ENCODE measurements at regions not wholly inside any gene's neighbourhood (a gene's known extent, or its start where the extent isn't known, plus 50 kb on each side); places are given as distances from the start of the nearest gene placed in this dataset.

DNA sequence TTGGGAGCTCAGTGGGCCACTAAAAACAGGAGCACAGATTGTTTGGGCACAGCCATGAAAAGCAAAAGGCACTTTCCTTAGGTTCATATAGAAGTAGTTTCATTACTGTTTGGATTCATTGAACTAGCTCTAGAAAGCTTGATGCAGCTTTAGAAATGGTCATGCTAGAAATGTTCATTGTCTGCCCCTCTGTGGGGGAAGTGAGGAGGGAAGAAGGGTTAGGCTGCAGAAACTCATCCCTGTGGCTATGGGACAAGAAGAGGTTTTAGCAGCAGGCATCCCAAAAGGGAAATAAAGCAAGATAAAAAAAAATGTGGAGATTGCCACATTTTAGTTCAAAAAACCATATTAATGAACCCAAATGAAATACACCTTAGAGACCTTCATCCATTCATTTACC lies 359.6 kb upstream of the PTBP2 start:
- TF ChIP-seq EZH2phosphoT487 (IDR thresholded peaks at IDR 0.05; ENCODE audit: borderline replicate concordance) = no peak
- TF ChIP-seq, protein P1, sequence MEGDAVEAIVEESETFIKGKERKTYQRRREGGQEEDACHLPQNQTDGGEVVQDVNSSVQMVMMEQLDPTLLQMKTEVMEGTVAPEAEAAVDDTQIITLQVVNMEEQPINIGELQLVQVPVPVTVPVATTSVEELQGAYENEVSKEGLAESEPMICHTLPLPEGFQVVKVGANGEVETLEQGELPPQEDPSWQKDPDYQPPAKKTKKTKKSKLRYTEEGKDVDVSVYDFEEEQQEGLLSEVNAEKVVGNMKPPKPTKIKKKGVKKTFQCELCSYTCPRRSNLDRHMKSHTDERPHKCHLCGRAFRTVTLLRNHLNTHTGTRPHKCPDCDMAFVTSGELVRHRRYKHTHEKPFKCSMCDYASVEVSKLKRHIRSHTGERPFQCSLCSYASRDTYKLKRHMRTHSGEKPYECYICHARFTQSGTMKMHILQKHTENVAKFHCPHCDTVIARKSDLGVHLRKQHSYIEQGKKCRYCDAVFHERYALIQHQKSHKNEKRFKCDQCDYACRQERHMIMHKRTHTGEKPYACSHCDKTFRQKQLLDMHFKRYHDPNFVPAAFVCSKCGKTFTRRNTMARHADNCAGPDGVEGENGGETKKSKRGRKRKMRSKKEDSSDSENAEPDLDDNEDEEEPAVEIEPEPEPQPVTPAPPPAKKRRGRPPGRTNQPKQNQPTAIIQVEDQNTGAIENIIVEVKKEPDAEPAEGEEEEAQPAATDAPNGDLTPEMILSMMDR (conservative IDR thresholded peaks at IDR 0.05; ENCODE audit: low read length) = no peak
- no peaks in the 10 kb centered on the region for H3K27me3 ChIP-seq (ENCODE audit: insufficient read depth, low read length, poor library complexity, severe bottlenecking)
- no peak overlapping the region for H2AFZ ChIP-seq (ENCODE audit: low read length)
- H4K20me1 ChIP-seq (ENCODE audit: insufficient read depth, low read length, poor library complexity, severe bottlenecking) = no peaks in the 10 kb centered on the region
- no peaks in the 10 kb centered on the region for H3F3A ChIP-seq (ENCODE audit: low read depth)
- H3K4me3 ChIP-seq (ENCODE audit: low read length, poor library complexity, severe bottlenecking) = no peak overlapping the region
- no peak overlapping the region for H3K9ac ChIP-seq (ENCODE audit: low read depth, low read length, poor library complexity, severe bottlenecking)
- H3K4me1 ChIP-seq (ENCODE audit: insufficient read depth, low read length, poor library complexity, severe bottlenecking) = peaks cover 5% of the 10 kb centered on the region
- no peaks in the 10 kb centered on the region for H3K79me2 ChIP-seq (ENCODE audit: insufficient read depth, low read length)
- H3K36me3 ChIP-seq (ENCODE audit: insufficient read depth, low read length) = no peaks in the 10 kb centered on the region
- no peaks in the 10 kb centered on the region for H3K9me2 ChIP-seq (replicated peaks; ENCODE audit: low read depth, low read length)
- H3K9me3 ChIP-seq (ENCODE audit: insufficient read depth, low read depth, low read length) = no peaks in the 10 kb centered on the region
- peak overlapping the region; percentile 30 for H3K4me2 ChIP-seq (ENCODE audit: low read depth, low read length, poor library complexity, severe bottlenecking)

DNA sequence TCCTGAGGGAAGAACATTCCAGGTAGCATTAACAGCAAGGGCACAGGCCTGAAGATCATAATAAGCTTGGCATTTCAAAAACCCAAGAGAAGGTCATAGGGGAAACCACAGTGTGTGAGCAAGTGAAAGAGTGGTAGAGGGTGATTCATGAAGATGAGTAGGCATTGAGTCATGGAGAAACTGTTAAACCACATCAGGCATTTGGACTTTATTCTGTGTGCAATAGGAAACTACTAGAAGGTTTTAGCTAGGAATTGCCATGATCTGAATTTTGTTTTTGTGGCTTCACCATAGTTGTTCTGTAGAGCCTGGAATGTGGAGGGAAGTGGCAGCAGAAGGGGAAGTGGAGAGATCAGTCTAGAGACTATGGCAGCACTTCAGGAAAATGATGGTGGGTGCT lies 359.0 kb upstream of the PTBP2 start:
- Histone ChIP-seq H3K79me2 (ENCODE audit: insufficient read depth, low read length) (no peaks in the 10 kb centered on the region), H3K4me2 (ENCODE audit: low read depth, low read length, poor library complexity, severe bottlenecking) (peak overlapping the region; percentile 30), H3K9ac (ENCODE audit: low read depth, low read length, poor library complexity, severe bottlenecking) (no peak overlapping the region), H3K4me3 (ENCODE audit: low read length, poor library complexity, severe bottlenecking) (no peak overlapping the region), H2AFZ (ENCODE audit: low read length) (no peak overlapping the region), H3K36me3 (ENCODE audit: insufficient read depth, low read length) (no peaks in the 10 kb centered on the region), H3F3A (ENCODE audit: low read depth) (no peaks in the 10 kb centered on the region), H3K9me2 (replicated peaks; ENCODE audit: low read depth, low read length) (no peaks in the 10 kb centered on the region), H3K9me3 (ENCODE audit: insufficient read depth, low read depth, low read length) (no peaks in the 10 kb centered on the region), H4K20me1 (ENCODE audit: insufficient read depth, low read length, poor library complexity, severe bottlenecking) (no peaks in the 10 kb centered on the region), H3K27me3 (ENCODE audit: insufficient read depth, low read length, poor library complexity, severe bottlenecking) (no peaks in the 10 kb centered on the region), H3K4me1 (ENCODE audit: insufficient read depth, low read length, poor library complexity, severe bottlenecking) (peaks cover 5% of the 10 kb centered on the region)
- TF ChIP-seq EZH2phosphoT487 (IDR thresholded peaks at IDR 0.05; ENCODE audit: borderline replicate concordance) = no peak
- TF ChIP-seq, protein P1 (conservative IDR thresholded peaks at IDR 0.05; ENCODE audit: low read length) = no peak

DNA sequence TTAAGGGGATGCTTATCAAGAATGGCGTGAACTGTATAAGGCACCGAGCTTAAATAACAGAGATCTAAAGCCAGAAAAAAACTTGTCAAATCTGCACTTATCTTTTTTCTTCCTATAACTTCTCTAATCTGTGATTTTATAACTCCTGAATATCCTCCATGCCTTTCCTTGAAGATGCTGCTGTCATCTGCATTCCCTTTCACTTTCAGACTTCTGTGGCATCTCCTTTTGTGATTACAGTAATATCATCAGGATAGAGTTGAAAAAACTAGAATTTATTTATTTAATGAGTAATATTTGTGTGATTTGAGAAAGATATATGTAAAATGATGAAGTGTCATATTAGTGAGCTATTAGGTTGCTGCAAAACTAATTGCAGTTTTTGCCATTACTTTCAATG lies 357.8 kb upstream of the PTBP2 start:
- TF ChIP-seq, protein P1 (conservative IDR thresholded peaks at IDR 0.05; ENCODE audit: low read length) = no peak
- TF ChIP-seq EZH2phosphoT487 (IDR thresholded peaks at IDR 0.05; ENCODE audit: borderline replicate concordance) = no peak
- Histone ChIP-seq H3K4me3 (ENCODE audit: low read length, poor library complexity, severe bottlenecking) (no peak overlapping the region), H2AFZ (ENCODE audit: low read length) (no peak overlapping the region), H3K27me3 (ENCODE audit: insufficient read depth, low read length, poor library complexity, severe bottlenecking) (no peaks in the 10 kb centered on the region), H3K4me2 (ENCODE audit: low read depth, low read length, poor library complexity, severe bottlenecking) (no peak overlapping the region), H3K4me1 (ENCODE audit: insufficient read depth, low read length, poor library complexity, severe bottlenecking) (peaks cover 5% of the 10 kb centered on the region), H3K9ac (ENCODE audit: low read depth, low read length, poor library complexity, severe bottlenecking) (no peak overlapping the region), H3K79me2 (ENCODE audit: insufficient read depth, low read length) (no peaks in the 10 kb centered on the region), H3F3A (ENCODE audit: low read depth) (no peaks in the 10 kb centered on the region), H3K9me2 (replicated peaks; ENCODE audit: low read depth, low read length) (no peaks in the 10 kb centered on the region), H3K9me3 (ENCODE audit: insufficient read depth, low read depth, low read length) (no peaks in the 10 kb centered on the region), H3K36me3 (ENCODE audit: insufficient read depth, low read length) (no peaks in the 10 kb centered on the region), H4K20me1 (ENCODE audit: insufficient read depth, low read length, poor library complexity, severe bottlenecking) (no peaks in the 10 kb centered on the region)
